Effector memory CD4-positive, alpha-beta T cell (primary cell): ENCODE measurements at regions not wholly inside any gene's neighbourhood (a gene's known extent, or its start where the extent isn't known, plus 50 kb on each side); places are given as distances from the start of the nearest gene placed in this dataset.

Source experiments
- DNase-seq, 3 donors: peaks; one replicate each; pipeline ENCODE4 v3.0.0-alpha.2; 2020
- H3K27ac ChIP-seq: 2 replicates; pipeline ENCODE4 v1.7.0; 2013; ENCODE audit warnings: mild to moderate bottlenecking, low read length, moderate library complexity; ENCODE audit not compliant: insufficient read depth, poor library complexity, severe bottlenecking
- H3K27me3 ChIP-seq: replicated peaks from 2 replicates; pipeline ENCODE4 v1.7.0; 2013; ENCODE audit warnings: mild to moderate bottlenecking, low read length; ENCODE audit not compliant: insufficient read depth, control insufficient read depth, poor library complexity, severe bottlenecking
- H3K36me3 ChIP-seq: 2 replicates; pipeline ENCODE4 v1.7.0; 2013; ENCODE audit warnings: mild to moderate bottlenecking, low read length, moderate library complexity; ENCODE audit not compliant: control insufficient read depth, insufficient read depth
- H3K4me1 ChIP-seq: 2 replicates; pipeline ENCODE4 v1.7.0; 2013; ENCODE audit warnings: low read length, mild to moderate bottlenecking; ENCODE audit not compliant: control insufficient read depth, insufficient read depth, poor library complexity, severe bottlenecking
- H3K4me3 ChIP-seq: 2 replicates; pipeline ENCODE4 v1.7.0; 2013; ENCODE audit warnings: low read length, low read depth, mild to moderate bottlenecking; ENCODE audit not compliant: insufficient read depth, poor library complexity, severe bottlenecking
- H3K9me3 ChIP-seq: 2 replicates; pipeline ENCODE4 v1.7.0; 2013; ENCODE audit warnings: mild to moderate bottlenecking, low read length, moderate library complexity; ENCODE audit not compliant: control insufficient read depth

DNA sequence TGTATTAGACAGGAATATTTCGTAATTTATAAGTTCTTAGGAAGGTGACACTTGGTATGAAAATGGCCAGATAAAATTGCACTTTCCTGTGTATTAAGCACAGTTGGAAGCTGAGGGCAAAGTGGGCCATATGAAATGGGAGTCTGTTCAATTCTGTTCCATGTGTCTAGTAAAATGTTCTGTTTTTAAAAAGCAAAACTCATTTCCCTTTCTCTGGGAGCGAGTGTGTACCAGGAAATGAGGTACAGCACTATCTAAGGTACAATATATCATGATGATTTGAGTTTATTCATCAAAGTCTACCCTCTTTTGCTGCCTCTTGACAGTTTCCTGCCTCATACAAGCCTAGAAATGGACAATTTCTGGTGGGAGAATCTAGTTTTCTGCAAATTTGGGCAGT, 51.2 kb upstream of the KCNN2 start:
- Histone ChIP-seq H3K4me1 (no peaks in the 10 kb centered on the region), H3K27ac (no peak overlapping the region), H3K9me3 (no peaks in the 10 kb centered on the region), H3K27me3 (no peaks in the 10 kb centered on the region), H3K36me3 (no peaks in the 10 kb centered on the region), H3K4me3 (no peak overlapping the region)
- DNase-seq, result no peak

DNA sequence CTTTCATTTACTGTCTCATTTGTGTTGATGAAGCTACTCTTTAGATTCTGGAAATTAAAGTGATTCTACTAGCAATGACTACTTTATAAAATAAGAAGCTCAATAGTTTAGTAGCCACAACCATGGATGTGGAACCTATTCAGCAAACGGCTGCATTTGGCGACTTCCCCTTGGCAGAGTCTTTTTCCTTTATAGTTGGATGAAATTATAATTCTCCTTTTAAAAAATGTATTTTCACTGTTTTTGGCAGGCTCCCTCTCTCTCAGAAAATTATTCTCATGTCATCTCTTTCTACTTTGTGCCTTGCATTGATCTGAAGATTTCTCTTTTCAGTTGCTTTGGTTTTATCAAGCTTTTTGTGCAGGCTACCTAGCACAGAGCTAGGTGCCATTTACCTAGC, 50.6 kb upstream of the KCNN2 start:
- H3K36me3 ChIP-seq, result no peaks in the 10 kb centered on the region
- DNase-seq, result no peak
- no peak overlapping the region for H3K4me3 ChIP-seq
- no peaks in the 10 kb centered on the region for H3K4me1 ChIP-seq
- H3K27ac ChIP-seq, result no peak overlapping the region
- H3K9me3 ChIP-seq, result no peaks in the 10 kb centered on the region
- no peaks in the 10 kb centered on the region for H3K27me3 ChIP-seq

DNA sequence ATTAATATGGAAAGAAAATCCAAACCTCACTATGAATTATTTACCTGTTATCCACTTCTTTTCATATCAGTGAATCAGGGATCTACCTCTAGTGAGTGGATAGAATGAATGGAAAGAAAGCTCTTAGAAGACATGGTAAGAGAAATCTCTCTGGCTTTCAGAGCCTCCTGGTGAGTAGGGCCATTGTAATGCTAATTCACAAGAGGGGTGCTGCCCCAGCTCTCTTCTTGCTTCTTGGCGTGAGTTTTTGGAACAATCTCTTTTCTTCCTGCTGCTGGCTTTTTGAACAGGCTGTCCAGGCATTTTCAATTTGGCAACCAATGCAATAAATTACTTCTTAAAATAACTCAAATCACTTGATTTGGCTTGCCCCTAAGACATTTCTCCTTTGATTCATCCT, 49.9 kb upstream of the KCNN2 start:
- Histone ChIP-seq H3K27me3 (no peaks in the 10 kb centered on the region), H3K4me3 (no peak overlapping the region), H3K36me3 (no peaks in the 10 kb centered on the region), H3K9me3 (no peaks in the 10 kb centered on the region), H3K4me1 (no peaks in the 10 kb centered on the region), H3K27ac (no peak overlapping the region)
- no peak for DNase-seq
